ENCODE measurements at regions not wholly inside any gene's neighbourhood (a gene's known extent, or its start where the extent isn't known, plus 50 kb on each side); places are given as distances from the start of the nearest gene placed in this dataset.
A peak's percentile ranks its signal among the peaks of the same experiment; 100 is the strongest.

- H3K27me3 ChIP-seq (ENCODE audit: control insufficient read depth, insufficient read depth): no peaks in the 10 kb centered on the region
- H3K9me3 ChIP-seq (ENCODE audit: control insufficient read depth, low read length): no peaks in the 10 kb centered on the region
- 87% methylated on average over 8 of the region's 8 CpGs for WGBS
- no peak overlapping the region for H3K27ac ChIP-seq (ENCODE audit: low read length)
- intact Hi-C loops (cut with DNase I): no loop called here
- peaks cover 4% of the 10 kb centered on the region for H3K4me1 ChIP-seq (ENCODE audit: control insufficient read depth, insufficient read depth, low read length)
- no peak overlapping the region for H3K4me3 ChIP-seq (ENCODE audit: low read length)
- ATAC-seq (no peak), DNase-seq (no peak)
These were observed 71.8 kb upstream of the FOXP4 start for GRCh38 chr6:41474213-41474933.

- Histone ChIP-seq H3K27me3 (ENCODE audit: control insufficient read depth, insufficient read depth) (no peaks in the 10 kb centered on the region), H3K4me3 (ENCODE audit: low read length) (no peak overlapping the region), H3K9me3 (ENCODE audit: control insufficient read depth, low read length) (no peaks in the 10 kb centered on the region), H3K4me1 (ENCODE audit: control insufficient read depth, insufficient read depth, low read length) (peaks cover 4% of the 10 kb centered on the region), H3K27ac (ENCODE audit: low read length) (no peak overlapping the region)
- DNase-seq (no peak), ATAC-seq (no peak)
- 70% methylated on average over 6 of the region's 6 CpGs for WGBS
- intact Hi-C loops (cut with DNase I): no loop called here
These were observed 71.0 kb upstream of the FOXP4 start for GRCh38 chr6:41475164-41475563.

DNA sequence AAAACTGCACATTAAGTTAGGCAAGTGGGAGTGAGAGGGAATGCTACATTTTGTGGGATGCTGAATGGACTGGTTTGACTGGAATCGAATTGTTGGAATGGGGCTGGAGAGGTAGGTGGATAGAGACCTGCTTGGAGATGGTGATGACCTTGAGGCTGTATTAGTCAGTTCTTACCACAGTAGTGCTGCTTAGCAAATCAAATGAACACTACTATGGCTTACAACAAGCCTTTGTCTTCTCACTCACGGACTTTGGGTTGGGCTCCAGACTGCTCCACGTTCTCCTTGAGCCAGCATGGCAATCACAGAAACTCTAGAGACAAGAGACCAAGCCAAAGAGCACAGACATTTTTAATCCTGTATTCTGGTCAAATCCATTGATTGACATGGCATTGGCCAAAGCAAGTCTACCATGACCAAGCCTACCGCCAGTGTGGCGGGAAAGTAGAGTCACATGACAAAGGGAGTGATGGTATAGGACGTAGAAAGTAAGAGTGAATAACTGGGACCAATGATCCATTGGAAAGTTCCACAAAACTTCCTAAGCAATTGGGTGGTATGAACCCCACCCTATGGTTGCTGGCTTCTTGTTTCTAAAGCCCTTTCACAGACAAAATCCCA is 70.3 kb upstream of the FOXP4 start:
- WGBS: 91% methylated on average over 6 of the region's 6 CpGs
- H3K4me3 ChIP-seq (ENCODE audit: low read length): no peak overlapping the region
- DNase-seq (no peak), ATAC-seq (no peak)
- H3K27me3 ChIP-seq (ENCODE audit: control insufficient read depth, insufficient read depth): no peaks in the 10 kb centered on the region
- intact Hi-C loops (cut with DNase I): no loop called here
- H3K27ac ChIP-seq (ENCODE audit: low read length): no peak overlapping the region
- peaks cover 4% of the 10 kb centered on the region for H3K4me1 ChIP-seq (ENCODE audit: control insufficient read depth, insufficient read depth, low read length)
- no peaks in the 10 kb centered on the region for H3K9me3 ChIP-seq (ENCODE audit: control insufficient read depth, low read length)

DNA sequence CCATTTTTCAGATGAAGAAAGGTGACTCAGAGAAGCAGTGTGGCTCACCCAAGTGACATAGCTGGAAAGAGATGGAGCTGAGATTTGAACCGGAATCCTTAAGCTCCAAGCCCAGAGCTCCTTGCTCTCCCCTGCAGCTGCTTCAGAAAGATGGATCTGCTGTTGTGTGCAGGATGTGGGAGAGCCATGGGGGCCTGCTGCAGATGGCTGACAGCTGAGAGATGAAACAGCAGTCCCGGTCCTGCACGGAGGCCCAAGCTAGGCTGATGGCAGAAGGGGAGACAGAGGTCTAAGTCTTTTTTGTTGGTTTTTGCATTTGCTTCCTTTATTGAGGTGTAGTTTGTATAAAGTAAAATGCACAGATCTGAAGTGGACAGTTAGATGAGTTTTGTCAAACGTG is 69.8 kb upstream of the FOXP4 start:
- intact Hi-C loops (cut with DNase I): no loop called here
- no peaks in the 10 kb centered on the region for H3K9me3 ChIP-seq (ENCODE audit: control insufficient read depth, low read length)
- ATAC-seq (no peak), DNase-seq (no peak)
- H3K4me3 ChIP-seq (ENCODE audit: low read length): no peak overlapping the region
- H3K27ac ChIP-seq (ENCODE audit: low read length): no peak overlapping the region
- H3K4me1 ChIP-seq (ENCODE audit: control insufficient read depth, insufficient read depth, low read length): peaks cover 4% of the 10 kb centered on the region
- 63% methylated on average over 4 of the region's 4 CpGs for WGBS
- no peaks in the 10 kb centered on the region for H3K27me3 ChIP-seq (ENCODE audit: control insufficient read depth, insufficient read depth)

DNA sequence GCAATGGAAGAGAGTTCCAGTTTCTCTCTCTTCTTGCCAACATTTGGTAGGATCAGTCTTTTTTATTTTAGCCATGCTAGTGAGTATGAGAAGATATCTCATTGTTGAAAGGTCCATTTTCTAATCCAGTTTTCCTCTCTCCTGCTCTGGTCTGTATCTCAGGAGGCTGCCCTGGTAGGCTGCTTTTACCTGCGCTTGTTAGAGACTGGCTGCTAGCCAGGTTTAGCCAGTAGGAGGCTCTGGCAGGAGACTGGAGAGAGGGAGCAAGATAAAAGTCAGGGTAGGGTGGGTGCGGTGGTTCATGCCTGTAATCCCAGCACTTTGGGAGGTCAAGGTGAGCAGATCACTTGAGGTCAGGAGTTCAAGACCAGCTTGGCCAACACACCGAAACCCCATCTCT is 68.6 kb upstream of the FOXP4 start:
- WGBS: 66% methylated on average over 3 of the region's 3 CpGs
- intact Hi-C loops (cut with DNase I): no loop called here
- Histone ChIP-seq H3K9me3 (ENCODE audit: control insufficient read depth, low read length) (no peaks in the 10 kb centered on the region), H3K4me1 (ENCODE audit: control insufficient read depth, insufficient read depth, low read length) (peaks cover 2% of the 10 kb centered on the region), H3K4me3 (ENCODE audit: low read length) (no peak overlapping the region), H3K27me3 (ENCODE audit: control insufficient read depth, insufficient read depth) (no peaks in the 10 kb centered on the region), H3K27ac (ENCODE audit: low read length) (no peak overlapping the region)
- DNase-seq: no peak
- no peak for ATAC-seq

DNA sequence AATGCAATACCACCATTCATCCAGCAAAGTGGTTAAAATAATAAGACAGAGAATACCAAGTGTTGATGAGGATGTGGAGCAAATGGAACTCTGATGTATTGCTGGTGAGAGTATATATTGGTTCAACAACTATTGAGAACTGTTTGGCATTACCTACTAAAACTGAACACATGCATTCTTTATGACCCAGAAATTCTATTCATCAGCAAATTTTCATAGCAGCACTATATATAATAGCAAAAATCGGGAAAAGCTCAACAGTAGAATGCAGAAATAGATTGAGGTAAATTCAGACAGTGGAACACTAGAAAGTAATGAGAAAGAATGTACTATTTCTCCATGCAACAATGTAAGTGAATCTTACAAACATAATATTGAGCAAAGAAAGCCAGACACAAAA is 62.2 kb upstream of the FOXP4 start:
- 80% methylated on average over 1 of the region's 1 CpG for WGBS
- no peaks in the 10 kb centered on the region for H3K9me3 ChIP-seq (ENCODE audit: control insufficient read depth, low read length)
- H3K4me1 ChIP-seq (ENCODE audit: control insufficient read depth, insufficient read depth, low read length): no peaks in the 10 kb centered on the region
- H3K4me3 ChIP-seq (ENCODE audit: low read length): no peak overlapping the region
- no peaks in the 10 kb centered on the region for H3K27me3 ChIP-seq (ENCODE audit: control insufficient read depth, insufficient read depth)
- DNase-seq: no peak
- no peak for ATAC-seq
- intact Hi-C loops (cut with DNase I): no loop called here
- no peak overlapping the region for H3K27ac ChIP-seq (ENCODE audit: low read length)

DNA sequence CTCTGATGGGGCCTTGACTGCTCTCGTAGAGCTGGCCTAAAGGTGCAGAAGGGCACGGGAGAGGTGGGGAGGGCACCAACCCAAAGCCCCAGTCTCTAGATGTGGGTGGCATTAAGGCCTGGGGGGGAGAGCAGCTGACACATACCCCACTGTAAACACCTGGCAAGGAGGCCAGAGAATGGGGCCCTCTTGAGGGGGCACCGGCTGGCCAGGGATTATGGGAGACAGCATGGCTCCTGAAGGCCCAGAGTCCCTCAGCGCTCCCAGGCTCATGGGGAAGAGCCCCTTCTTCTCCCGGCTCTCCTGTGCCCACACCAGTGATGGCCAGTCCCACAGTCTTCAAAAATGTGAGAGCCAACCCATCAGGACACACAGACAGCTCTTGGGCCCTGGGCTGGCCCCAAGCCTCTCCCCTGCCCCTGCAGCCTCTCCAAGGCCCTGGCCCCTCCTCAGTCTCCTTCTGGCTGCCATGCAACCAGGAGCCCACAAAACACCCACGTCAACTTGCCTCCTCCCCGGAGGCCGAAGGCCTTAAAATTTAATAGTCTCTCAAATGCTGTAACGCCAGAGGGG is 58.2 kb upstream of the FOXP4 start:
- no peaks in the 10 kb centered on the region for H3K27me3 ChIP-seq (ENCODE audit: control insufficient read depth, insufficient read depth)
- intact Hi-C loops (cut with DNase I): no loop called here
- no peak overlapping the region for H3K27ac ChIP-seq (ENCODE audit: low read length)
- ATAC-seq (no peak), DNase-seq (no peak)
- 85% methylated on average over 9 of the region's 9 CpGs for WGBS
- H3K4me1 ChIP-seq (ENCODE audit: control insufficient read depth, insufficient read depth, low read length): no peaks in the 10 kb centered on the region
- no peaks in the 10 kb centered on the region for H3K9me3 ChIP-seq (ENCODE audit: control insufficient read depth, low read length)
- no peak overlapping the region for H3K4me3 ChIP-seq (ENCODE audit: low read length)

GRCh38 chr6:41488433-41489119 is 57.6 kb upstream of the FOXP4 start:
- Histone ChIP-seq H3K9me3 (ENCODE audit: control insufficient read depth, low read length) (no peaks in the 10 kb centered on the region), H3K27ac (ENCODE audit: low read length) (no peak overlapping the region), H3K4me3 (ENCODE audit: low read length) (no peak overlapping the region), H3K4me1 (ENCODE audit: control insufficient read depth, insufficient read depth, low read length) (no peaks in the 10 kb centered on the region), H3K27me3 (ENCODE audit: control insufficient read depth, insufficient read depth) (no peaks in the 10 kb centered on the region)
- ATAC-seq (peak; percentile 54 to 77), DNase-seq (peak; percentile 57 to 74 (median 63))
- intact Hi-C loops (cut with DNase I): no loop called here
- WGBS: 50% methylated on average over 12 of the region's 12 CpGs

DNA sequence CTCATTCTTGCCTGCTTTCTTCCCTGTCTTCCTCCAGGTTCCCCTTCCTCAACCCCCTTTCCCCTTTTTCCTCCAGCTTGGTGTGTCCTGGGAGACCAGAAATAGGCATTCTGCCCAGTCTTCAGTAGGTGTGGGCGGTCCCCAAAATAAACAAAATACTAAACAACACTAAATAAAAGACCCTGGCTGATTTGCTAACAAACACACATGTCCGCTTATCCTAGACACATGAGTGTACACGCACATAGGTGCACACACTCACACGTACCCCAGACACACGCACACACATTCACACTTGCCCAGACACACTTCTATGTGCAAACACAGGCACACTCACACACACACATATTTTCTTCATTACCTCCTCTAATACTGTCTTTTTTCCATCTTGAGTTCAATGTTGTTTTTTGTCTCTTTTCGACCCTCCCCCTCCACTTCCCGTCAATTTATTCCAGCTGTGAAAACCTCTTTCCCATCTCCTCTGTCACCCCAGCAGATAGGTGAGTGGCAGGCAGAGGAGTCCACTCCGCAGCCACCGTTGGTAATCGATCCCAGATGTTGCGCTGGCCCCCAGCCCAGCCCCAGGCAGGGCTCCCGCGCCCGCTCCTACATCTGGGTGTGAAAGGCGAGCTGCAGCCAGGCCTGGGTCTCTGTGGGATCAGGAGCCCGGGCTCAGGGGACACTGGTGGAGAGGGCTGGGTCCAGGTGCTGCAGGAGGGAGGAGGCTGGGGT is 56.9 kb upstream of the FOXP4 start:
- WGBS: 55% methylated on average over 16 of the region's 16 CpGs
- Histone ChIP-seq H3K27me3 (ENCODE audit: control insufficient read depth, insufficient read depth) (no peaks in the 10 kb centered on the region), H3K4me3 (ENCODE audit: low read length) (no peak overlapping the region), H3K9me3 (ENCODE audit: control insufficient read depth, low read length) (no peaks in the 10 kb centered on the region), H3K4me1 (ENCODE audit: control insufficient read depth, insufficient read depth, low read length) (no peaks in the 10 kb centered on the region), H3K27ac (ENCODE audit: low read length) (no peak overlapping the region)
- DNase-seq: peak in 1 of 3 donors; percentile 68
- ATAC-seq: no peak
- intact Hi-C loops (cut with DNase I): no loop called here

- ATAC-seq (no peak), DNase-seq (no peak)
- H3K4me3 ChIP-seq (ENCODE audit: low read length): no peak overlapping the region
- H3K27me3 ChIP-seq (ENCODE audit: control insufficient read depth, insufficient read depth): no peaks in the 10 kb centered on the region
- intact Hi-C loops (cut with DNase I): no loop called here
- no peak overlapping the region for H3K27ac ChIP-seq (ENCODE audit: low read length)
- 60% methylated on average over 16 of the region's 16 CpGs for WGBS
- no peaks in the 10 kb centered on the region for H3K4me1 ChIP-seq (ENCODE audit: control insufficient read depth, insufficient read depth, low read length)
- no peaks in the 10 kb centered on the region for H3K9me3 ChIP-seq (ENCODE audit: control insufficient read depth, low read length)
These were observed 53.8 kb upstream of the FOXP4 start for GRCh38 chr6:41492261-41492891.
